Endothelial cell of umbilical vein (primary cell): ENCODE measurements at regions not wholly inside any gene's neighbourhood (a gene's known extent, or its start where the extent isn't known, plus 50 kb on each side); places are given as distances from the start of the nearest gene placed in this dataset.

Experiments used
- BruUV-seq: library from RNA; stranded (reverse); fragments of 400-500 nt; replicated peaks from 2 replicates; lab custom pipeline; 2021; lab: Mats Ljungman, UMichigan
- CTCF ChIA-PET: fragments of 300-600, 350-600 bp; sonication (Branson Sonifier 250); formaldehyde crosslinking; loops from one replicate; lab custom pipeline; 2021; ENCODE audit warnings: antibody characterized with exemption, inconsistent platforms; lab: Charles Lee
- POLR2A ChIA-PET: fragments of 300-600, 350-600 bp; sonication (Branson Sonifier 250); formaldehyde crosslinking; loops from one replicate; lab custom pipeline; 2021; ENCODE audit warnings: antibody characterized with exemption, inconsistent platforms; lab: Charles Lee
- DNase-seq: peaks from one replicate; pipeline ENCODE4 v3.0.0-alpha.2; 2011; ENCODE audit warnings: low read depth, low spot score
- FAIRE-seq: peaks from 2 replicates; lab custom pipeline; 2011; peaks lifted over from hg19 to GRCh38; lab: Jason Lieb, UNC
- H2AFZ ChIP-seq: 2 replicates; pipeline ENCODE4 v1.6.0; 2012; ENCODE audit warnings: low read depth, low read length, control low read depth, inconsistent platforms
- H3K27ac ChIP-seq: 2 replicates; pipeline ENCODE4 v1.5.1; 2011; ENCODE audit warnings: low read depth, mild to moderate bottlenecking, control low read depth, low read length, moderate library complexity; ENCODE audit not compliant: insufficient read depth
- H3K27me3 ChIP-seq, 2 experiments: 2 replicates each; pipeline versions ENCODE4 v1.6.0 to v1.6.1; 2011; ENCODE audit warnings: low read length in 2 of 2, mixed read lengths in 1 of 2; ENCODE audit not compliant: control insufficient read depth in 2 of 2, insufficient read depth in 2 of 2
- H3K36me3 ChIP-seq, 2 experiments: 2 replicates in 1 of 2; 3 replicates in 1 of 2; pipeline ENCODE4 v1.5.1; 2011; ENCODE audit warnings: low read length in 2 of 2, mild to moderate bottlenecking in 1 of 2, moderate library complexity in 1 of 2; ENCODE audit not compliant: control insufficient read depth in 2 of 2, insufficient read depth in 2 of 2; ENCODE audit errors: extremely low read depth in 1 of 2
- H3K4me1 ChIP-seq: 3 replicates; pipeline ENCODE4 v1.5.1; 2011; ENCODE audit warnings: mild to moderate bottlenecking, low read length; ENCODE audit not compliant: control insufficient read depth, insufficient read depth; ENCODE audit errors: extremely low read depth
- H3K4me2 ChIP-seq: 2 replicates; pipeline ENCODE4 v1.6.1; 2011; ENCODE audit warnings: low read length, control low read depth, mixed read lengths; ENCODE audit not compliant: insufficient read depth
- H3K4me3 ChIP-seq, 3 experiments: fragments of 200-600 bp in 1 of 3; sonication (generic), shearing (Covaris generic) in 1 of 3; replicated peaks in 1 of 3; 2 replicates each; pipeline ENCODE4 v1.5.1; 2011 to 2016; ENCODE audit warnings: control low read depth in 3 of 3, low read length in 3 of 3, mild to moderate bottlenecking in 2 of 3, inconsistent platforms in 1 of 3, low read depth in 1 of 3, moderate library complexity in 1 of 3; ENCODE audit not compliant: insufficient read depth in 1 of 3
- H3K79me2 ChIP-seq: 2 replicates; pipeline ENCODE4 v1.6.0; 2012; ENCODE audit warnings: low read length, inconsistent platforms; ENCODE audit not compliant: control insufficient read depth, insufficient read depth
- H3K9ac ChIP-seq: replicated peaks from 2 replicates; pipeline ENCODE3; 2011; ENCODE audit warnings: low read length, control low read depth; ENCODE audit not compliant: insufficient read depth; ENCODE audit errors: extremely low read depth
- H3K9me1 ChIP-seq: replicated peaks from 3 replicates; pipeline ENCODE4 v1.6.0; 2011; ENCODE audit warnings: mild to moderate bottlenecking, low read length; ENCODE audit not compliant: control insufficient read depth, insufficient read depth; ENCODE audit errors: extremely low read depth
- H3K9me3 ChIP-seq: replicated peaks from 2 replicates; pipeline ENCODE4 v1.5.1; 2012; ENCODE audit warnings: low read length, inconsistent platforms; ENCODE audit not compliant: control insufficient read depth, insufficient read depth
- H4K20me1 ChIP-seq: replicated peaks from 2 replicates; pipeline ENCODE3; 2011; ENCODE audit warnings: mild to moderate bottlenecking, low read length; ENCODE audit not compliant: control insufficient read depth, insufficient read depth; ENCODE audit errors: extremely low read depth
- CTCF ChIP-seq, 2 donors: IDR thresholded peaks; 1 replicate in 1 of 2; 2 replicates in 1 of 2; pipeline ENCODE4 v1.5.1; 2011; ENCODE audit warnings: low read length in 2 of 2, mild to moderate bottlenecking in 2 of 2, moderate library complexity in 2 of 2, control low read depth in 1 of 2, inconsistent platforms in 1 of 2, low read depth in 1 of 2; ENCODE audit not compliant: insufficient read depth in 1 of 2; ENCODE audit errors: extremely low read depth in 1 of 2
- EZH2 ChIP-seq: IDR thresholded peaks from 2 replicates; pipeline ENCODE4 v1.6.1; 2012; ENCODE audit warnings: borderline replicate concordance, low read depth, mild to moderate bottlenecking, moderate library complexity, low read length, inconsistent platforms; ENCODE audit not compliant: severe bottlenecking
- FOS ChIP-seq: IDR thresholded peaks from 2 replicates; pipeline ENCODE4 v1.6.1; 2011; ENCODE audit warnings: mild to moderate bottlenecking, low read length, moderate library complexity, borderline replicate concordance; ENCODE audit not compliant: insufficient read depth
- GATA2 ChIP-seq: IDR thresholded peaks from 2 replicates; pipeline ENCODE4 v1.7.0; 2011; ENCODE audit warnings: low read depth, mild to moderate bottlenecking, moderate library complexity, mixed read lengths, low read length; ENCODE audit not compliant: insufficient read length, insufficient read depth
- JUN ChIP-seq: IDR thresholded peaks from 2 replicates; pipeline ENCODE4 v1.6.1; 2011; ENCODE audit warnings: borderline replicate concordance, low read depth; ENCODE audit not compliant: insufficient read length, insufficient read depth
- MAX ChIP-seq: IDR thresholded peaks from 2 replicates; pipeline ENCODE4 v1.6.1; 2011; ENCODE audit not compliant: insufficient read depth, insufficient read length
- MYC ChIP-seq: IDR thresholded peaks from one replicate; pipeline ENCODE4 v1.6.1; 2011; ENCODE audit warnings: mild to moderate bottlenecking, low read depth, low read length
- POLR2A ChIP-seq: IDR thresholded peaks from 2 replicates; pipeline ENCODE4 v1.6.1; 2012; ENCODE audit warnings: low read depth, mild to moderate bottlenecking, control low read depth, low read length
- POLR2AphosphoS5 ChIP-seq: IDR thresholded peaks from 2 replicates; pipeline ENCODE4 v1.6.1; 2012; ENCODE audit warnings: low read depth, mild to moderate bottlenecking, control low read depth, low read length, moderate library complexity; ENCODE audit not compliant: insufficient read depth
- dilution Hi-C: fragments of 300-500 bp; cut with MboI; formaldehyde crosslinking; loops from one replicate; pipeline ENCODE4 v1.15.0; 2019; ENCODE audit warnings: low sequenced_read_pairs; ENCODE audit not compliant: extremely low pct_ligation_motif_present
- intact Hi-C: fragments of 100-400 bp; cut with micrococcal nuclease; formaldehyde crosslinking; loops from one replicate; pipeline ENCODE4 v1.10.0; 2022

GRCh38 chr21:17428980-17429379 is 83.9 kb upstream of the CXADR start:
- Histone ChIP-seq H3K9me1 (no peaks in the 10 kb centered on the region), H3K9ac (no peak overlapping the region), H4K20me1 (no peaks in the 10 kb centered on the region), H3K27ac (no peak overlapping the region), H3K79me2 (no peaks in the 10 kb centered on the region), H3K4me3 (no peak overlapping the region), H3K9me3 (no peaks in the 10 kb centered on the region), H3K4me2 (no peak overlapping the region), H3K27me3 (no peaks in the 10 kb centered on the region), H2AFZ (no peak overlapping the region), H3K36me3 (no peaks in the 10 kb centered on the region), H3K4me1 (no peaks in the 10 kb centered on the region)
- dilution Hi-C loops (no loop called here), intact Hi-C loops (no loop called here)
- no peak for FAIRE-seq
- no TSS peak for BruUV-seq
- POLR2A ChIA-PET = no interaction called here
- no peak for DNase-seq
- CTCF ChIA-PET = interaction anchor here (2.1 kb wide), 1 partner anchor 125 kb away, joined by 5 read pairs; no protein-coding TSS in a partner anchor
- TF ChIP-seq CTCF (IDR thresholded peaks at IDR 0.05; ENCODE audit: extremely low read depth in 1 of 2, insufficient read depth in 1 of 2, low read depth in 1 of 2, low read length in 2 of 2) (no peak), POLR2AphosphoS5 (no peak), GATA2 (no peak), FOS (no peak), MYC (no peak), MAX (no peak), POLR2A (no peak), EZH2 (no peak), JUN (no peak)
